Right lobe of liver (tissue), 4 donors: ENCODE measurements at regions not wholly inside any gene's neighbourhood (a gene's known extent, or its start where the extent isn't known, plus 50 kb on each side); places are given as distances from the start of the nearest gene placed in this dataset.

Experiments
- CTCF ChIP-seq, 4 donors: fragments of 200-600 bp in 3 of 4; fragments of 450-650 bp in 1 of 4; IDR thresholded peaks; one replicate each; pipeline versions ENCODE4 v1.5.1 to v1.8.0; 2016 to 2022; ENCODE audit warnings: antibody characterized with exemption in 4 of 4, mild to moderate bottlenecking in 2 of 4
- POLR2A ChIP-seq: fragments of 450-650 bp; IDR thresholded peaks from one replicate; pipeline ENCODE4 v1.6.1; 2017; ENCODE audit warnings: antibody characterized with exemption, mild to moderate bottlenecking
- donor health status: DM: no; HTN: no; CAD: no.
- donor health status: DM: no; HTN: no; CAD: no.
- donor health status: DM: no; HTN: yes; CAD: no.

GRCh38 chr11:119787074-119787461, 58.1 kb upstream of the NECTIN1 start:
- no peak for TF ChIP-seq CTCF (IDR thresholded peaks at IDR 0.05)
- no peak for TF ChIP-seq POLR2A
